Memory B cell (primary cell): ENCODE measurements at regions not wholly inside any gene's neighbourhood (a gene's known extent, or its start where the extent isn't known, plus 50 kb on each side); places are given as distances from the start of the nearest gene placed in this dataset.

ENCODE experiments used
- ATAC-seq: fragments of 150-1000 bp; cut with Tn5 transposase; 2 replicates; pipeline ENCODE4 v1.10.0; 2021; ENCODE audit warnings: low read depth, mild to moderate bottlenecking, moderate library complexity
- DNase-seq, 2 donors: peaks; one replicate each; pipeline ENCODE4 v3.0.0; 2022; ENCODE audit warnings: low spot score in 2 of 2
- H3K27ac Mint-ChIP-seq: one replicate; pipeline ENCODE4 v1.8.0; 2022; ENCODE audit warnings: mild to moderate bottlenecking, moderate library complexity, mixed read lengths
- H3K27me3 Mint-ChIP-seq: one replicate; pipeline ENCODE4 v1.8.0; 2022; ENCODE audit warnings: mixed read lengths
- H3K36me3 Mint-ChIP-seq: one replicate; pipeline ENCODE4 v1.8.0; 2022; ENCODE audit warnings: mild to moderate bottlenecking, mixed read lengths
- H3K4me1 Mint-ChIP-seq: one replicate; pipeline ENCODE4 v1.8.0; 2022; ENCODE audit warnings: mixed read lengths
- H3K4me3 Mint-ChIP-seq: one replicate; pipeline ENCODE4 v1.8.0; 2022; ENCODE audit warnings: mild to moderate bottlenecking, moderate library complexity, mixed read lengths
- H3K9me3 Mint-ChIP-seq: one replicate; pipeline ENCODE4 v1.8.0; 2022; ENCODE audit warnings: mixed read lengths

GRCh38 chr17:14805348-14805747 is 459.8 kb downstream of the PMP22 start:
- H3K4me3 Mint-ChIP-seq, result no peak overlapping the region
- ATAC-seq (no peak), DNase-seq (no peak)
- no peak overlapping the region for H3K27ac Mint-ChIP-seq
- peaks cover 2% of the 10 kb centered on the region for H3K36me3 Mint-ChIP-seq
- peaks cover 6% of the 10 kb centered on the region for H3K27me3 Mint-ChIP-seq
- H3K4me1 Mint-ChIP-seq, result no peaks in the 10 kb centered on the region
- H3K9me3 Mint-ChIP-seq, result peaks cover 3% of the 10 kb centered on the region

- Mint-ChIP-seq H3K27ac (no peak overlapping the region), H3K9me3 (peaks cover 8% of the 10 kb centered on the region)
- ATAC-seq, result no peak
Measured at GRCh38 chr17:14803826-14804225, 461.3 kb downstream of the PMP22 start.

DNA sequence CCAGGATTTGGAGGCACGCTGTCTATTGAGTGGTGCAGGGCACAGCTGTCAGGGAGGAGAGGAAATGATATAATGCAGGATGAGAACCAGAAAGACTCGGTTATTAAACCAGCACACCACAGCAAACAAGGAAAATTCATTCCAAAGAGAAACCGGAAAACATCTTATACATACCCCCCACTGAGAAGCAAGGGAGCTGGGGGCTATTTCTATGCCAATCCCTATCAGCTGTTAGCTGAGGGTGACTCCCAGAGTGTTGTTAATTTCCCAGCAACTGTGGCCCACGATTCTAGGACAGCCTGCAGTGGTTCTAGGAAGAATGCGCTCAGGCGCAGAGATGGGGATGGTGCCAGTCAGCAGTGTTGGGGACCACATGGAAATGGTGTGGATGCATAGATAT is 467.3 kb downstream of the PMP22 start:
- peaks cover 6% of the 10 kb centered on the region for H3K9me3 Mint-ChIP-seq
- H3K27me3 Mint-ChIP-seq, result peaks cover 16% of the 10 kb centered on the region
- DNase-seq, result no peak
- no peak overlapping the region for H3K4me3 Mint-ChIP-seq
- no peaks in the 10 kb centered on the region for H3K4me1 Mint-ChIP-seq
- H3K36me3 Mint-ChIP-seq, result no peaks in the 10 kb centered on the region
- no peak overlapping the region for H3K27ac Mint-ChIP-seq
- ATAC-seq, result no peak

More at GRCh38 chr17:14803826-14804225, 461.3 kb downstream of the PMP22 start:
- H3K27me3 Mint-ChIP-seq, result peaks cover 9% of the 10 kb centered on the region
- no peaks in the 10 kb centered on the region for H3K4me1 Mint-ChIP-seq
- peaks cover 2% of the 10 kb centered on the region for H3K36me3 Mint-ChIP-seq
- H3K4me3 Mint-ChIP-seq, result no peak overlapping the region
- no peak for DNase-seq

GRCh38 chr17:14797021-14797420 is 468.1 kb downstream of the PMP22 start:
- Mint-ChIP-seq H3K27me3 (peaks cover 18% of the 10 kb centered on the region), H3K27ac (no peak overlapping the region), H3K4me1 (no peaks in the 10 kb centered on the region), H3K9me3 (peaks cover 6% of the 10 kb centered on the region), H3K36me3 (no peaks in the 10 kb centered on the region), H3K4me3 (no peak overlapping the region)
- ATAC-seq (no peak), DNase-seq (no peak)

DNA sequence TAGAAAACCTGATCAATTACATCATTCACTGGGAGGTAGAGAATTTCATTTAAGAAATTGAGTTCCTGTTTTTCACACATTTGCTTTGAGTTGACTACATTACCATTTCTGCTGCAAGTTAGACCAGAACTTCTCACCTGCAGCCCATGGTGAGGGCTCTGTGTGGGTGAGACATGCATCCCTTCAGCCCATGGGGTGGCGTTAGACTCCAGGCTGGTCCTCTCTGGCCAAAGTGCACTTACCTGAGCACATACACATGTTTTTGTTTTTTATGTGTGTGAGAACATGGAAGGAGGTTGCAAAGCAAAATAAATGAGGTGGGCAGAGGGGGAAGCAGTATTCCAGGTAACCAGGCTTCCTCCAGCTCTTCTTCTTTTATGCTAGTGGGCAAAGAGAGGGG is 470.2 kb downstream of the PMP22 start:
- no peaks in the 10 kb centered on the region for H3K36me3 Mint-ChIP-seq
- peaks cover 2% of the 10 kb centered on the region for H3K9me3 Mint-ChIP-seq
- DNase-seq, result no peak
- ATAC-seq, result no peak
- no peak overlapping the region for H3K4me3 Mint-ChIP-seq
- H3K4me1 Mint-ChIP-seq, result peaks cover 5% of the 10 kb centered on the region
- peaks cover 16% of the 10 kb centered on the region for H3K27me3 Mint-ChIP-seq
- no peak overlapping the region for H3K27ac Mint-ChIP-seq

DNA sequence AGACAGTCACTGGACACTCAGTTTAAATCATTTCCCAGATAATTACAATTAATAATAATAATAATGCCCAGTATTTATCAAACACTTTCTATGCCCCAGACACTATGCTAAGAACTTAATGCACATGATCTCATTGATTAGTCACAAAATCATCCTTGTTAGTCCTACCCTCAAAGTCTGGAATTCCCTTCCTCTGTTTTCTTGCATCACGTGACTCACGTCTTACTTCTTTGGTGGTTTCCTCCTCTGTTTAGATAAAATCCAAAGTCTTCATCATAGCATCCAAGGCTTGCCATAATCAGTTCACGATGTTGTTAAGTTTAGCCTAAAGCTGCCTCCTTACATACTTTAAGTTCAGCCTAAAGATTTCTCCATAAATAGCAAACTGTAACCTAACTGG is 471.9 kb downstream of the PMP22 start:
- Mint-ChIP-seq H3K4me1 (peaks cover 5% of the 10 kb centered on the region), H3K4me3 (no peak overlapping the region), H3K27me3 (peaks cover 22% of the 10 kb centered on the region), H3K36me3 (no peaks in the 10 kb centered on the region), H3K9me3 (no peaks in the 10 kb centered on the region), H3K27ac (no peak overlapping the region)
- no peak for DNase-seq
- no peak for ATAC-seq

DNA sequence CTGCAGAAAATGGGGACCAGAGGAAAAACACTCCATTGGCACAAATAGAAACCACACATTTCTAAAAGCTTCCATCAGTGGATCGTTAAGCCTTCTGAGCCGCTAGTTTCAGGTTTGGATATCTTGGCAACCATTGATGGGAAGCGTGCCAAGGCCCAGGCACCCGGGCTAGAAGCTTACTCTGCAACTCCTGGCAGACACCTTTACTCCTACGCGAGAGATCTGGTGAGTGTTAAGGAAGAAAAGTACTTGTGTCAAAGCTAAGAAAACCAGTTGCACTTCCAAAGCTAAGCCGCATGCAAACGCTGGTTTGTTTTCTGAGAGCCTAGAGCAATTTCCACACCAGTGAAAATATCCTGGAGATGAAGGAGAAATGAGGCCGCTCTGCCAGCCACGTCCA is 472.4 kb downstream of the PMP22 start:
- no peak for DNase-seq
- Mint-ChIP-seq H3K4me1 (peaks cover 5% of the 10 kb centered on the region), H3K4me3 (no peak overlapping the region), H3K27me3 (peaks cover 22% of the 10 kb centered on the region), H3K36me3 (no peaks in the 10 kb centered on the region), H3K9me3 (no peaks in the 10 kb centered on the region), H3K27ac (no peak overlapping the region)
- ATAC-seq, result no peak

DNA sequence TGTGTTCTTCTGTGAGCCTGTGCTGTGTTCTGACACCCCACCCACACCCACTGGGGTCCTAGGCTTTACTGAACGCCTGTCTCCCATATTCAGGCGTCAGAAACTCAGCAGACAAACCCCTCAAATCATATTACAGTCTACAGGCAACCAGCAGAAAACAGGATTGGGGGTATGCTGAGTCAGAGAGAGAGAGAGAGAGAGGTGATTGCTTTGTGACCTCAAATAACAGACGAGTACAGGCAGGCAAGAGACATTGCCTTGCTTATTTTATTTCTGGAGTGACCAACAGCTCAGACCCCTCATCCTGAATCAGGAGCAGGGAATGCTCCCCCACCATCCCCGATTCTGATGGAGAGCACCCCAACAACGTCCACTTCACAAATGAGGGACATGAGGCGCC is 473.9 kb downstream of the PMP22 start:
- no peak overlapping the region for H3K27ac Mint-ChIP-seq

GRCh38 chr17:14790521-14790920 is 474.6 kb downstream of the PMP22 start:
- H3K27ac Mint-ChIP-seq, result no peak overlapping the region
- ATAC-seq (peak; percentile 75), DNase-seq (no peak)
- H3K36me3 Mint-ChIP-seq, result no peaks in the 10 kb centered on the region
- peaks cover 5% of the 10 kb centered on the region for H3K4me1 Mint-ChIP-seq
- no peaks in the 10 kb centered on the region for H3K9me3 Mint-ChIP-seq
- H3K4me3 Mint-ChIP-seq, result no peak overlapping the region
- H3K27me3 Mint-ChIP-seq, result peaks cover 20% of the 10 kb centered on the region

More for the DNA sequence above, 473.9 kb downstream of the PMP22 start:
- peaks cover 20% of the 10 kb centered on the region for H3K27me3 Mint-ChIP-seq
- H3K4me1 Mint-ChIP-seq, result peaks cover 5% of the 10 kb centered on the region
- no peak overlapping the region for H3K4me3 Mint-ChIP-seq
- no peak for ATAC-seq
- H3K9me3 Mint-ChIP-seq, result no peaks in the 10 kb centered on the region
- no peaks in the 10 kb centered on the region for H3K36me3 Mint-ChIP-seq
- no peak for DNase-seq

DNA sequence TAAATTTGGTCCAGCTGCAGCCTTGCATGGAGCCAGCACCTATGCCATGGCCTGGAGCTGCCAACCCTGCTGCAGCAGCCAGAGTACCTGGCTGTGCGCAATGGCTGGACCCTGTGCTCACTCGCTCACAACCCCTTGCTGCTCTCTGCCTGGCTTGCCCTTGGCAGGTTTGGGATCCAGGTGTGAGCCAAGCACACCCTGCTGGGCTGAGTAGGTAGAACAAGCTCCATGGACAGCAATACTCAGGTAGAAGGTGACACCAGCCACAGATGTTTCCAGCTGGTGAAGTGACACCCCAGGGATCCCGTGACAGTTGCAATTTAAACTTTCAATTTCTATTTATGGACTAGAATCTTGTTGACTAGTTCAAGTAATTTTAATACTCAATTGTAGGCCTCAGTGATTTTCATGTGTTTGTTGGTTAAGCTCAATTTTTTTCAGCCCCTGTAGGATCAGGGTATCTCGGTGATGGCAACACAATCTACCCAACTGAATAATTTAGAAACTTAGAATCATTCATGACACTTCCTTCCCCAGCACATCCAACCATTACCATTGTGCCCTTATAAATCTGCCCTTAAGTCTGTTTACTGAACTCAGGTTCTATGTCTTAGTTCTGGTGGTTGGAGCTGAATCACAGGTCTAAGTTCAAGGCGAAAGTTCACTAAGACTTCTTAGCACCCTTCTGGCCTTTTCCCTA is 480.0 kb downstream of the PMP22 start:
- Mint-ChIP-seq H3K4me1 (peaks cover 4% of the 10 kb centered on the region), H3K27ac (no peak overlapping the region), H3K9me3 (peaks cover 2% of the 10 kb centered on the region), H3K4me3 (no peak overlapping the region), H3K27me3 (peaks cover 6% of the 10 kb centered on the region), H3K36me3 (no peaks in the 10 kb centered on the region)
- DNase-seq (no peak), ATAC-seq (no peak)

DNA sequence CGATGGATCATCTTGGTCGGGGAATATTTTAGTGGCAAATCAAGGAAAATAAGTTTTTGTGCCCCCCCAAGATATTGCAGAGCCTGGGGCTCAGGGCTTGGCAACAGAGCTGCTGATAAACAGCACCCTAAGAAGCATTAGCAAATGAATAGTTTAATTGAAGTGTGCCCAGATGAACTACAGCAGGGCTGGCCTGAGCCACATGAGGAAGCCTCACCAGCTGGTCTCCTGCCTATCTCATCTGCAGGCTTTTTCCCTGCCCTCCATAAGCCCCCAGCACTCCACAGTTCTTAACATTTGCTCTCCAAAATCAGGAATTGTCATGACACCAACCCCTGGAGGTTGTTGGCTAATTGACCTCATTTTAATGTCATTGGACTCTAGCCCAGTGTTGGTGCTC is 480.2 kb downstream of the HS3ST3B1 start:
- no peaks in the 10 kb centered on the region for H3K27me3 Mint-ChIP-seq
- H3K36me3 Mint-ChIP-seq, result no peaks in the 10 kb centered on the region
- peaks cover 3% of the 10 kb centered on the region for H3K4me1 Mint-ChIP-seq
- peaks cover 2% of the 10 kb centered on the region for H3K9me3 Mint-ChIP-seq
- no peak for ATAC-seq
- H3K4me3 Mint-ChIP-seq, result no peak overlapping the region
- H3K27ac Mint-ChIP-seq, result no peak overlapping the region
- DNase-seq, result no peak

GRCh38 chr17:14780097-14780651 is 479.3 kb downstream of the HS3ST3B1 start:
- Mint-ChIP-seq H3K36me3 (no peaks in the 10 kb centered on the region), H3K4me1 (no peaks in the 10 kb centered on the region), H3K27ac (no peak overlapping the region), H3K9me3 (peaks cover 2% of the 10 kb centered on the region), H3K4me3 (no peak overlapping the region), H3K27me3 (peaks cover 3% of the 10 kb centered on the region)
- DNase-seq (no peak), ATAC-seq (no peak)

GRCh38 chr17:14779241-14779640 is 478.4 kb downstream of the HS3ST3B1 start:
- no peak overlapping the region for H3K4me3 Mint-ChIP-seq
- no peak overlapping the region for H3K27ac Mint-ChIP-seq
- H3K27me3 Mint-ChIP-seq, result peaks cover 3% of the 10 kb centered on the region
- ATAC-seq (no peak), DNase-seq (no peak)
- no peaks in the 10 kb centered on the region for H3K36me3 Mint-ChIP-seq
- no peaks in the 10 kb centered on the region for H3K4me1 Mint-ChIP-seq
- H3K9me3 Mint-ChIP-seq, result peaks cover 6% of the 10 kb centered on the region

DNA sequence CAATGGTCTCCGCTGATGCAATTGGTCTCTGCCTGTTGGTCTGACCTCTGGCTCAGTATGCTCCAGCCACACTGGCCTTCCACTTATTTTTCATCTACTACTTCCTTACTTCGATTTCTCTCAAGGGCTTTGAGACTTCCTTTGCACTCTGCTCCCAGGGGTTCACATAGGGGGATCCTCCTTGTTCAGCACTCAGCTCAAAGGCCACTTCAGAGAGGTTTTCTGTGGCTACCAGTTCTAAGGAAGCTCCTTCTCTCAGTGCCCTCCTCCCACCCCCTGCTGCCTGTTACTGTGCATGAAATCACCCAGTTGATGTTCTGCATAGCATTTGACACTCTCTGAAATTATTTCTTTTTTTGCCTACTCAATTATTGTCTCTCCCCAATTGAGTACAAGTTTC is 476.4 kb downstream of the HS3ST3B1 start:
- ATAC-seq (no peak), DNase-seq (no peak)
- no peaks in the 10 kb centered on the region for H3K36me3 Mint-ChIP-seq
- peaks cover 6% of the 10 kb centered on the region for H3K9me3 Mint-ChIP-seq
- H3K4me1 Mint-ChIP-seq, result no peaks in the 10 kb centered on the region
- H3K27ac Mint-ChIP-seq, result no peak overlapping the region
- no peak overlapping the region for H3K4me3 Mint-ChIP-seq
- peaks cover 3% of the 10 kb centered on the region for H3K27me3 Mint-ChIP-seq

DNA sequence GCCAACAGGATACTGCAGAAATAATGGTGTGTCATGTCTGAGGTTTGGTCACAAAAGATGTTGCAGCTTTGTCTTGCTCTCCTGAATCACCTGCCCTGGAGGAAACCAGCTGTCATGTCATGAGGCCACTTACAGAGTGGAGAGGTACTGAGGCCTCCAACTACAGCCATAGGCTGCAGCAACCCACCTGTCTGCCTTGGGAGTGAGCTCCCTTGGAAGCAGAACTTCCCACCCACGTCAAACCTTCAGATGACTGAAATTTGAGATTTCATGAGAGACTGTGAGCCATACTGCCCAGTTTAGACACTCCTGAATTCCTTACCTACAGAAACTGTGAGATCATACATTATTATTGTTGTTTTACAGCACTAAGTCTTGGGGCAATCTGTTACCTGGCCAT is 475.9 kb downstream of the HS3ST3B1 start:
- DNase-seq, result no peak
- ATAC-seq, result no peak
- peaks cover 3% of the 10 kb centered on the region for H3K27me3 Mint-ChIP-seq

More for the DNA sequence above, 475.9 kb downstream of the HS3ST3B1 start:
- no peak overlapping the region for H3K27ac Mint-ChIP-seq
- no peaks in the 10 kb centered on the region for H3K36me3 Mint-ChIP-seq
- peaks cover 6% of the 10 kb centered on the region for H3K9me3 Mint-ChIP-seq
- H3K4me1 Mint-ChIP-seq, result no peaks in the 10 kb centered on the region
- no peak overlapping the region for H3K4me3 Mint-ChIP-seq
